ENCODE measurements at regions not wholly inside any gene's neighbourhood (a gene's known extent, or its start where the extent isn't known, plus 50 kb on each side); places are given as distances from the start of the nearest gene placed in this dataset.
A peak's percentile ranks its signal among the peaks of the same experiment; 100 is the strongest.
"Not testable (repeated sequence)": the region's sequence is repeated elsewhere in the genome, so short reads cannot be mapped to it uniquely, and the experiment has no call there.

DNA sequence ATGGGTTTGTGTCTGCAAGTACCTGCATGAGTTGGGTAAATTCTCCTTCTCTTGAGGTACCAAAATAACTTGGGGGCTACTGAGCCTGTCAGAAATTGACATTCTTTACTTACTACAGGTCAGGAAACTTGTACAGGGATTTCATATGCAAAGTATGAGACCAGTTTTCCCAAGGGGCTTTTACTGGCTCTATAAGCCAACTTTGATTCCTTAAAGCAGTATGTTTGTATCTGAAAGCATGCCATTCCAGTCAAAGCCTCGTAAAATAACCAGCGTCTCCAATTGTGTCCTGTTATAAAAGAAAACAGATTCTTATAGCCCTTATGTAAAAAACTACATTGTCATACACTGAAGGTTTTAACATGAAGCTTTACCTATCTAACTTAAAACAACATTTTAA lies 90.2 kb downstream of the ZNF467 start:
- no peak for DNase-seq (ENCODE audit: low read depth)

- DNase-seq (ENCODE audit: low read depth): no peak
Measured at GRCh38 chr7:149682038-149682437, 91.3 kb downstream of the ZNF467 start.

GRCh38 chr7:149681274-149681673 lies 92.1 kb downstream of the ZNF467 start:
- DNase-seq (ENCODE audit: low read depth): no peak

- DNase-seq (ENCODE audit: low read depth): no peak
Measured at GRCh38 chr7:149680331-149681025, 92.9 kb downstream of the ZNF467 start.

DNA sequence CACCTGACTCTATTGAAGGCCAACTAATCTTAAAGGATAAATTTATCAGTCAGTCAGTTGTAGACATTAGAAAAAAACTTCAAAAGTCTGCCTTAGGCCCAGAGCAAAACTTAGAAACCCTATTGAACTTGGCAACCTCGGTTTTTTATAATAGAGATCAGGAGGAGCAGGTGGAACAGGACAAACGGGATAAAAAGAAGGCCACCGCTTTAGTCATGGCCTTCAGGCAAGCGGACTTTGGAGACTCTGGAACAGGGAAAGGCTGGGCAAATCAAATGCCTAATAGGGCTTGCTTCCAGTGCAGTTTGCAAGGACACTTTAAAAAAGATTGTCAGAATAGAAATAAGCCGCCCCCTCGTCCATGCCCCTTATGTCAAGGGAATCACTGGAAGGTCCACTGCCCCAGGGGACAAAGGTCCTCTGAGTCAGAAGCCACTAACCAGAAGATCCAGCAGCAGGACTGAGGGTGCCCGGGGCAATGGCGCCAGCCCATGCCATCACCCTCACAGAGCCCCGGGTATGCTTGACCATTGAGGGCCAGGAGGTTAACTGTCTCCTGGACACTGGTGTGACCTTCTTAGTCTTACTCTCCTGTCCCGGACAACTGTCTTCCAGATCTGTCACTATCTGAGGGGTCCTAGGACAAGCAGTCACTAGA lies 98.5 kb downstream of the ZNF467 start:
- not testable (repeated sequence) for DNase-seq (ENCODE audit: low read depth)

DNA sequence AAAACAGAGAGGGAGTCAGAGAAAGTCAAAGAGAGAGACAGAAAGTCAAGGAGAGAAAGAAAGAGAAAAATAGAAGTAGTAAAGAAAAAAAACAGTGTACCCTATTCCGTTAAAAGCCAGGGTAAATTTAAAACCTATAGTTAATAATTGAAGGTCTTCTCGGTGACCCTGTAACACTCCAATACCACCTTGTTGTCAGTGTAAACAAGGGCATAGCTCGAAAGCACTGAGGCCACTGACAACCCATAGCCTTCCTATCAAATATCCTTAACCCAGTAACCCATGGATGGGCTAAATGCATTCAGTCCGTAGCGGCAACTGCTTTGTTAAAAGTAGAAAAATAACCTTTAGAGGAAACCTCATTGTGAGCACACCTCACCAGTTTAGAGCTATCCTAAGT lies 100.4 kb downstream of the ZNF467 start:
- DNase-seq (ENCODE audit: low read depth): no peak

- DNase-seq (ENCODE audit: low read depth): no peak
Measured at GRCh38 chr7:149670288-149670687, 103.1 kb downstream of the ZNF467 start.

- no peak for DNase-seq (ENCODE audit: low read depth)
Measured at GRCh38 chr7:149669121-149669818, 104.1 kb downstream of the ZNF467 start.

DNA sequence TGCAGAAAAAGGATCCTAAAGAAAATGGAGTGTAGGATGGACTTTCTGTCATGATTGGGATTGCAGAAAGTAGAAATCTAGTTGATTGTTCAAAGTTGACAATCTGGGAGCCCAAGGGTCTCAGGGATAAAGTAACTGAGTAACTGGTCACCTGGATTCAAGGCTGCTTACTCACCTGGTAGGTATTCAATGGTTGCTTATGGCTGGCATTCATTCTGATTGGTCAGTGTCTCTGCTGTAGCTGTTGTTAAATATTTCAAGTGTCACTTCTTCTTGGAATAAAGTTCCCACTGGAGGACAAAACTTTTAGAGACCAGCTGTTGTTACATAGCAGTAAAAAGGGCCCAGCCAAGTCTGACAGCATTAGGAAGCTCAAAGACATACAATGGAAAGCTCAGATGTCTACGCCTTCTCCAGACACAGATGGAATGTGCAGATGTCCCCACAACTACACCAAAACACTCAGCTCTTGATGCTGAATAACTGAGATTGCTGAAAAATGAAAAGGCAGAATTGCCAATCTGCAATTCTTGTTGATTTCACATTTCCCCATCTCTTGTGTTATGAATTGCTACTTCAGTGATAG lies 106.9 kb downstream of the ZNF467 start:
- no peak for DNase-seq (ENCODE audit: low read depth)

- not testable (repeated sequence) for DNase-seq (ENCODE audit: low read depth)
Measured at GRCh38 chr7:149665618-149666017, 107.8 kb downstream of the ZNF467 start.

- no peak for DNase-seq (ENCODE audit: low read depth)
Measured at GRCh38 chr7:149664666-149665065, 108.7 kb downstream of the ZNF467 start.

GRCh38 chr7:149664176-149664575 lies 109.2 kb downstream of the ZNF467 start:
- DNase-seq (ENCODE audit: low read depth): no peak

DNA sequence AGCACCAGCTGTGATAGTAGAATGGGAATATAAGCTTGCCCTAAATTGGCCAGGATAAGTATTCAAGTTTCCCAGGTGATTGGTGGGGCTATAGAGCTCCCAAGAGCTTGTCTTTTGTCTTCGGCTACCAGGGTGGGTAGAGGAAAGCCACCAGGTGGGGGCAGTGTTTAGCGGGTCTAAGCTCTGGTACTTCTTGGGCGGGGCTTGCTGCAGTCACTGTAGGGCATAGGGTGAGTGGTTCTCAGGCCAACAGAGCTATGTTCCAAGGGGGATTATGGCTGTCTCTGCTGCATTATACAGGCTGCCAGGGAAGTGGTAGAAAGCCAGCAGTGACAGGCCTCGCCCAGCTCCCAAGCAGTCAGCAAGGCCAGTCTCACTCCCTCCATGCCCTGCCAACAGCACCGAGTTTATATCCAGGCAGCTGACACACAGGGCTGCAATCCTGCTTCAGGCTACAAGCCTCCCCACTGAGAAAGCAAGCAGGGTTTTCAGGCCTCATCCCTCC lies 110.7 kb downstream of the ZNF467 start:
- DNase-seq (ENCODE audit: low read depth): peak; percentile 47

DNA sequence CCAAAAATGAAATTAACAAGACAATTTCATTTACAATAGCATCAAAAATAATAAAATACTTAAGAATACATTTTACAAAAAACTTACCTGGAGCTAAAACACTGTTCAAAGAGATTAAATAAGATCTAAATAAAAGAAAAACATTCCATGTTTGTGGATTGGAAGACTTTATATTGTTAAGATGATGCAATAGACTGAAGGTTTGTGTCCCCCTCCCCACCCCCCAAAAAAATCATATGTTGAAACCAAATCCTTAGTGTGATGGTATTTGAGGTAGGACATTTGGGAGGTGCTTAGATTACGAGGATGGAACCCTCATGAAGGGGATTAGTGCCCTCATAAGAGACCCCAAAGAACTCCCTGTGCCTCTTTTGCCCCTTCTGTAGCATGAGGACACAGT lies 117.6 kb downstream of the ZNF467 start:
- no peak for DNase-seq (ENCODE audit: low read depth)

DNA sequence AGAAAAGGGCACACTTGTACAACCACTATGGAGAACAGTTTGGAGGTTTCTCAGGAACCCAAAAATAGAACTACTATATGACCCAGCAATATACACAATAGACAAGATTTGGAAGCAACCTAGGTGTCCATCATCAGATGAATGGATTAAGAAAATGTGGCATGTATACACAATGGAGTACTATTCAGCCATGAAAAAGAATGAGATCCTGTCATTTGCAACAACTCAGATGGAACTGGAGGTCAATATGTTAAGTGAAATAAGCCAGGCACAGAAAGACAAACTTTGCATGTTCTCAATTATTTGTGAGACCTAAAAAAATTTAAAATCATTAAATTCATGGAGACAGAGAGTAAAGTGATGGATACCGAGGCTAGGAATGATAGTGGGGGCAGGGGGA lies 118.8 kb downstream of the ZNF467 start:
- no peak for DNase-seq (ENCODE audit: low read depth)

GRCh38 chr7:149650190-149650589 lies 123.2 kb downstream of the ZNF467 start:
- not testable (repeated sequence) for DNase-seq (ENCODE audit: low read depth)

DNA sequence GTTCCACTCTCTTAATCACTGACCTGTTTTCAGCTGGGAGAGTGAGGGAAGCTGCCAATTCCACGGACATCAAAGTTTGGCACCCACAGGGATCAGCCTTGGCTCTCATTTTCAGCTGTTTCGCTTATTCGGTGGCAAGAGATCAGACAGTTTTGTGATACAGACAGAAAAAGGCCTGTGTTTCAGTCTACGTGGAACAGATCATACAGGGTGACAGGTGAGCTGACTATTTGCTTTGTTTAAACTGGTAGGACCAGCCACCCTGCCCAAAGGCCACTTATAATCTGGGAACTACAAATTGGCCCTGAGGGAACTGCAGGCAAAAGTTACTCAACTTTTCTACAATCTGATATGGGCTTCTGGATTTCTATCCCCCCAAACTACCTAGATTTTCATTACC lies 128.6 kb downstream of the ZNF467 start:
- DNase-seq (ENCODE audit: low read depth): no peak

GRCh38 chr7:149642589-149642988 lies 130.8 kb downstream of the ZNF467 start:
- DNase-seq (ENCODE audit: low read depth): no peak

DNA sequence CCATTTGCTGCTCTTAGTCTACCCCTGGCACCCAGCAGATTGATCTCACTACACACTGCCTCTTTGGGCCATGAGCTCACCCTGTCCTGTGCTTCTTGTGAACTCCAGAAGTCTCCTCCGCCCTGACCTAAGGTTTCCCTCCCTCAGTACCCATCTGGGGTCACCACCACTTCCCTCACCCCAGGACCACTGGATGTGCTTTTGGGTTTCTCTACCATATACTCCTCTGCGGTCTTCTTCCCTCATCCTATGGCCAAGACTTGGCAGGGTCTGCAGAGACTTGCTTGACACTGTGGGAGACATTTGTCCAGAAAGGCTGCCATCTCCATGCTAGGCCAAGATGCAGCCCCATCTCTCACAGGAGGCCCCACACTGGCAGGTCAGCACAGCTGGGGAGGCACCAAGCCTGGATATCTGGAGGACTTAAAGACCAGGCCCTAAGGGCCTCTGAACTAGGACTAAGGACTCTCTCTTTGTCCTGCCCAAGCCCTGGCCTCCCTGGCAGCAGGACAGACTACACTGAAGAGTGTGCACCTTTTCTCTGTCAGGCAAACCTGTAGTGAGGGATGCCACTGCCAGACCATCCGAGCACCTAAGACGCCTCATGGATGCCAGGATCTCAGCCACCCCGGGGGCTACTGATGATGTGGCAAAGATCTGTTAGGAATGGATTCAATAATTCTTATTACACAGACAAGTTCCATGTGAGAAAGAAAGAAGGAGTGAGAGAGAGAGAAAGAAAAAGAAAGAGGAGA lies 134.6 kb downstream of the ZNF467 start:
- DNase-seq (ENCODE audit: low read depth): no peak

DNA sequence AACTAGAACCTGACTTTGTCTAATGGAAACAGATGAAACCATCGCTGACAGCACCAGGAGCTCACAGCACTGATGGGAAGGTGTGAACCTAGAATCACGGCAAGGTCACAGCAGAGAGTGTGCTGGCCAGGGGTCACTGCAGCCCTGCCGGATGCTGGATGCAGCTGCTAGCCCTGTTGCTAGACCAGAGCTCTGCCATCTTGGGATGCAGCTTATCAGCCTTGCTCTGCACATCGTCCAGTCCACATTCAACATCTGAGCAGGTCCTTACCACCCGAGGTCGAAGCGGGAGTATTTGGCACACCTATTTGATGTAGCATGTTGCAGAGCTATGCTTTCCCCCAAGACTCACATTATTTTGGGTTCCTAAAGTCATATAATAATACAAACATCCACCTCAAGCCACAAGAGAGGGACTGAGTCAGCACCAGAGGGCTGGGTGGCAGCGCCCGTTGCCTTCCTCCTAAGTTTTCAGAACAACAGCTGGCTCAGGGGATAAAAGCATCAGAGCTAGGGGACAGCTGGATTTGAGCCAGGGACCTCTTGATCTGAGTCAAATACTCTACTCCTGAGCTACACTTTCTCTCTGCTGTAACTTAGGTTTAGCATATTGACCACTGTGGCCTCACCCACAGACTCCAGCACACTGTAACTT lies 135.3 kb downstream of the ZNF467 start:
- DNase-seq (ENCODE audit: low read depth): no peak

- no peak for DNase-seq (ENCODE audit: low read depth)
Measured at GRCh38 chr7:149635561-149636329, 137.6 kb downstream of the ZNF467 start.
